ENCODE measurements at regions not wholly inside any gene's neighbourhood (a gene's known extent, or its start where the extent isn't known, plus 50 kb on each side); places are given as distances from the start of the nearest gene placed in this dataset.

DNA sequence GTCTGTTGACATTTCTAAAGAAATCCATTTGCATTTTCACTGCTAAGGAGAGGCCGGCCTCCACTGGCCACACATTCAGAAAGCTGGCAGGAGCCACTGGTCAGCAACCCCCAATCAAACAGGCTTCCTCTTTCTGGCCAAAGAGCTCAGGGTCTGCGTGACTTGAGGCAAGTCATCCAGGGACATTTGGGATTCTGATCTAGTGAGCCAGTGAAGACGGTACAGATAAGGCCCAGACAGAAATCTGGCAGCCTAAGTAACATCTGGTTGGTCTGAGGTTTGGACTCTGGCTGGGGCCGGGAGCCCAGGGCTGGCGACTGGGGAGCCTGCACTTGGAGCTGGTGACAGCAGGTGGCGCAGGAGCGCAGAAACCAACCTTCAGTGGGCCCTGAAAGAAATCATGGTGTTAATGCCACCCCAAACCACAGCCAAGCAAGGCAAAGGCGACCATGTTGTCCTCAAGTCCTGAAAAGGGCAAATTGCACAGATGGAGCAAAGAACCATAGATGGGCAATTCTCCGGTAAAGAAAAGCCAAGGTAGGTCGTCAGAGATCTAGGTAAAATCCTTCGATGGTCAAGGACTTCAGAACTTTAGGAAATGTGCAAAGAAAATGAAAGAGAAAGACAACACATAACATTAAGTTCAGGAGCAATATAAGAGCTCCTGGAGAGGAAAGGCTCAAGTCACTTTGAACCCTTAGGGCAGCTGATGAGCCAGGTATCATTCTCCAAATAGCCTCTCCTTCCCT lies 99.4 kb upstream of the BLID start:
- peaks cover 8 to 25% (median 16%) of the 10 kb centered on the region in 3 donors for H3K27me3 Mint-ChIP-seq
- H3K36me3 Mint-ChIP-seq = no peaks in the 10 kb centered on the region
- no peak overlapping the region for H3K27ac Mint-ChIP-seq
- ATAC-seq (ENCODE audit: low read depth in 2 of 2) (no peak), DNase-seq (no peak)
- H3K4me3 Mint-ChIP-seq = no peak overlapping the region
- H3K4me1 Mint-ChIP-seq = no peaks in the 10 kb centered on the region
- peaks cover 0 to 2% (median 0%) of the 10 kb centered on the region in 7 donors for H3K9me3 Mint-ChIP-seq

DNA sequence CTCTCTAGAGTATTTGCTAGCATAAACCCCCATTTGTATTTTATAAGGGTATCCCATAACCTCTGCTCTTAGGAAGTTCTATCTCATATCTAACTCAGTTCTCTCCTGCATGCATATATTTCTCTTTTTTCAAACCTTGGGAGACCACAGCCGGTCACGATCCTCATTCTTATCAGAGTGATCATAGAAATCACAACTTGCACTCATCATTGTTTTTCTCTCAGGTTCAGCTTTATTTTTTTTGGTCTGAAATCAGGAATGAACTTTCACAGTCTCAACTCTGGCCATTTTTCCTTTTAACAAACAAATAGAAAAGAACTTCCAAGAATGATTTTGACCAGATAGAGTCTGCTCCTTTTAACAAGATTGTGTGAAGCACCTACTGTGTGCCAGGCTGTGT lies 98.6 kb upstream of the BLID start:
- Mint-ChIP-seq H3K27ac (no peak overlapping the region), H3K4me3 (no peak overlapping the region), H3K9me3 (peaks cover 0 to 4% (median 0%) of the 10 kb centered on the region in 7 donors), H3K27me3 (peaks cover 12 to 32% (median 16%) of the 10 kb centered on the region in 3 donors), H3K4me1 (no peaks in the 10 kb centered on the region), H3K36me3 (no peaks in the 10 kb centered on the region)
- ATAC-seq (ENCODE audit: low read depth in 2 of 2) (no peak), DNase-seq (no peak)

- H3K27me3 Mint-ChIP-seq = peaks cover 12 to 30% (median 15%) of the 10 kb centered on the region in 3 donors
- peaks cover 0 to 4% (median 0%) of the 10 kb centered on the region in 7 donors for H3K9me3 Mint-ChIP-seq
- H3K4me3 Mint-ChIP-seq = no peak overlapping the region
- no peaks in the 10 kb centered on the region for H3K36me3 Mint-ChIP-seq
- H3K4me1 Mint-ChIP-seq = no peaks in the 10 kb centered on the region
- DNase-seq (no peak), ATAC-seq (ENCODE audit: low read depth in 2 of 2) (no peak)
- no peak overlapping the region for H3K27ac Mint-ChIP-seq
These were observed 98.1 kb upstream of the BLID start for GRCh38 chr11:122214080-122214479.

DNA sequence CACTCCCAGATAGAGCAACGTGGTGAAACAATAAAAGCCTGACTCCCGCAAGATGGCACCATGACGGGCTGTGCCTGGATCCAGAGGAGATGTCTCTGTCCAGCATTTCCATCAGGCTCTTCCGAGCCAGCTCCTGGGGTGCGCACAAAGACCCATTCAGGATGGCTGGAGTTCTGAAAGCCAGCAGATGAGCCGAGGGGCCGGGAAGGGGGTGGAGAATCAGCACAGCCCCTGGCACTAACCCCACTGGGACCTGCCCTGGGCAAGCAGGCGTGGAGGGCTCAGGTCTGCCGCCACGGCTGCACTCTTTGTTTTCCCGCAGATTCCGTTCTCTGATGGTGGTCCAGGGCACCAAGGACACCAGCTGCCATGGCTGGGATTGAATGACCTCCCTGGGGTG lies 97.2 kb upstream of the BLID start:
- Mint-ChIP-seq H3K9me3 (peaks cover 0 to 4% (median 0%) of the 10 kb centered on the region in 7 donors), H3K27ac (no peak overlapping the region), H3K27me3 (peaks cover 11 to 26% (median 21%) of the 10 kb centered on the region in 3 donors), H3K4me1 (no peaks in the 10 kb centered on the region), H3K36me3 (no peaks in the 10 kb centered on the region), H3K4me3 (no peak overlapping the region)
- no peak for ATAC-seq (ENCODE audit: low read depth in 2 of 2)
- DNase-seq = no peak

GRCh38 chr11:122210367-122210997 lies 94.5 kb upstream of the BLID start:
- Mint-ChIP-seq H3K27ac (no peak overlapping the region), H3K4me3 (no peak overlapping the region), H3K9me3 (peaks cover 0 to 4% (median 0%) of the 10 kb centered on the region in 7 donors)

DNA sequence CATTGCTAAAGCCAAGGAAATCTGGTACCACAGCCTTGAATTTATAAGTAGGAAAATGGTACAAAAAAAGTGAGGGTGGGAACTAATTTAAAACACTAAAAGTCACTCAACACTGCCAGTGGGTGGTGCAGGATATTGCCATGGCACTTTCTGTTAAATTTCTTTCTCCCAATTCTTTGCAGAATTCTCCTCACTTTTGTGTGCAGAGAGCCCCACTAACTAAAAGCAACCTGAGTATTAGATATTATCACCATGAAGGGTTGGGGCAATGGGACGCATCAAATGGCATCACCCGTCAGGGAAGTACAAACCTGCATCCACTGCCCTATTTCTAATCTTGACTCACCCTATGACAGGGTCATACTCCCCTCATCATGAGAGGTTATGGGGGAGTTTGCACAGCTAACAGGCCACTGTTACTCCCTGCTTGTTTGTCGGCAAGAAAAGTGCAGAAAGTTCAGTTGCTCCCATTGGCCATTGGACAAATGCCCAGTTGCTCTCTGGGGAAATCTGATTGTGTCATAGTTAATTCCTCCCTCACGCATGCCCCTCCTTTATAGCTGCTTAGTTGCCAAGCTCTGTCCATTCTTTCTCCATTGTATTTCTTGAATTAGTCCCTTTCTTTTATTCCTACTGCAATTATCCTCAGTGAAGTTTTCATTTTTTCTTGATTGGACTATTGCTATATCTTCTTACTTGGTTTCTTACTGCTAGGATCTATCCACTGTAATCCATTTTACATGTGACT lies 93.8 kb upstream of the BLID start:
- ATAC-seq (ENCODE audit: low read depth in 2 of 2) = no peak
- H3K36me3 Mint-ChIP-seq = no peaks in the 10 kb centered on the region
- no peak overlapping the region for H3K4me3 Mint-ChIP-seq

More at GRCh38 chr11:122210367-122210997, 94.5 kb upstream of the BLID start:
- Mint-ChIP-seq H3K27me3 (peaks cover 21 to 29% (median 23%) of the 10 kb centered on the region in 3 donors), H3K4me1 (no peaks in the 10 kb centered on the region), H3K36me3 (no peaks in the 10 kb centered on the region)
- DNase-seq = no peak
- no peak for ATAC-seq (ENCODE audit: low read depth in 2 of 2)

DNA sequence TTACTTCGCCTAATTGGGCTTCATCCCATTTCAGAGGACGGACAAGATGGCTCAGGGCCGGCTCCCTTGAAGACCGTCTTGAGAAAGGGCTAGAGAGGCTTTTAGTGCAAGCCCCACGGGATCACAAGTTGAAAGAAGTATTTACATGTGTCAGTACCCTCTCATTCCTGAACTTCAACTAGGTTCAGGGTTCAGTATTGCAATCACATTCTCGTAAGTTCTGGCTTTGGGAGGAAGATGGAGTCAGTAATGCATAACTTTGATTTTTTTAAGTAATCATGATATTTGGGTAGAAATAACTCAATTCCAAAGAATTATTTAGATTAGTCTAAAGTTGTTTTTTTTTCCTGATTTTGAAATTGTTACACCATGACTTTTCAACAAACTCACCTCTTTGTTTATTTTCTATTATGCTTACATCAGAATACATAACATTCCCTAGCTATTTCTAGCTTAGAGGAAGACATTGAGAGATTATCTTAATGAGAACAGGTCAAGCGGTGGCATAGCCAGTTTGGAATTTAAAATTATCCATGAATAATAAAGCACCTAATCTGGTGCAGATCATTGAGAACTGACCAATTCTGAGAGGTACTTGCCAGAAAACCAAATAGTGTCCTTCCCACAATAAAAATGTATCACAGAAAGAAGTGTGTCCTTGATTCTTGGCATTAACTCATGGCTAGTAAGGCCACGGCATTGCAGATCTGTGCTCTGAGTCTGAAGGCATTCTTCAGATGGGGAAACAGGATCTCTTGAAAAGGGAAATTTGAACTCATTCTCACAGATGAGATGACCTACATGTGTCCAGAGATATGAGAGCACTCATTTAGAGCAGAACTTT lies 92.1 kb upstream of the BLID start:
- Mint-ChIP-seq H3K27me3 (peaks cover 32 to 50% (median 37%) of the 10 kb centered on the region in 3 donors), H3K27ac (no peak overlapping the region), H3K4me1 (no peaks in the 10 kb centered on the region), H3K4me3 (no peak overlapping the region), H3K9me3 (peaks cover 0 to 4% (median 0%) of the 10 kb centered on the region in 7 donors), H3K36me3 (no peaks in the 10 kb centered on the region)
- DNase-seq (no peak), ATAC-seq (ENCODE audit: low read depth in 2 of 2) (no peak)

More for the DNA sequence above, 93.8 kb upstream of the BLID start:
- H3K27ac Mint-ChIP-seq = no peak overlapping the region
- no peak for DNase-seq
- H3K9me3 Mint-ChIP-seq = peaks cover 0 to 4% (median 0%) of the 10 kb centered on the region in 7 donors
- peaks cover 27 to 33% (median 27%) of the 10 kb centered on the region in 3 donors for H3K27me3 Mint-ChIP-seq
- H3K4me1 Mint-ChIP-seq = no peaks in the 10 kb centered on the region

- Mint-ChIP-seq H3K4me3 (no peak overlapping the region), H3K36me3 (no peaks in the 10 kb centered on the region), H3K9me3 (peaks cover 0 to 4% (median 0%) of the 10 kb centered on the region in 7 donors), H3K27ac (no peak overlapping the region), H3K4me1 (no peaks in the 10 kb centered on the region), H3K27me3 (peaks cover 37 to 56% (median 44%) of the 10 kb centered on the region in 3 donors)
- ATAC-seq (ENCODE audit: low read depth in 2 of 2) (no peak), DNase-seq (no peak)
These were observed 91.5 kb upstream of the BLID start for GRCh38 chr11:122207505-122207904.

DNA sequence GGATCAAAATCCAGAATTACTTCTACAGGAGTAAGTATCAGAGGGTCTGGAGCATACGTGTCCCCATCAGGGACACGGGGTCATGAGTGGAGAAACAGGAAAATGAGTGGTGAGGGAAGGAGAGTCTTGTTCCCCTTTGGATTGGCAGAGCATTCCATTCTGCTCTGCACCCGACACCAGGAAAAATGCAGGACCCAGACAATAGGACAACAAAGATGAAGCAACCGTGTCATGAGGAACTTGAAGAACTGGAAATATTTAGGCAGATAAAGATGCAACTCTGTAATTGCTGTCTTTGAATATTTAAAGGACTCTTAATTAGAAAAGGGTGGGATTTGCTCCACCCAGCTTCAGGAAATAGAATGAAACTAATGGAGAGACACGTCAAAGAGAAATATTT lies 89.0 kb upstream of the BLID start:
- H3K36me3 Mint-ChIP-seq = no peaks in the 10 kb centered on the region
- H3K9me3 Mint-ChIP-seq = peaks cover 0 to 1% (median 0%) of the 10 kb centered on the region in 7 donors
- H3K27ac Mint-ChIP-seq = no peak overlapping the region
- peaks cover 47 to 57% (median 51%) of the 10 kb centered on the region in 3 donors for H3K27me3 Mint-ChIP-seq
- DNase-seq = no peak
- H3K4me1 Mint-ChIP-seq = no peaks in the 10 kb centered on the region
- H3K4me3 Mint-ChIP-seq = no peak overlapping the region
- no peak for ATAC-seq (ENCODE audit: low read depth in 2 of 2)

DNA sequence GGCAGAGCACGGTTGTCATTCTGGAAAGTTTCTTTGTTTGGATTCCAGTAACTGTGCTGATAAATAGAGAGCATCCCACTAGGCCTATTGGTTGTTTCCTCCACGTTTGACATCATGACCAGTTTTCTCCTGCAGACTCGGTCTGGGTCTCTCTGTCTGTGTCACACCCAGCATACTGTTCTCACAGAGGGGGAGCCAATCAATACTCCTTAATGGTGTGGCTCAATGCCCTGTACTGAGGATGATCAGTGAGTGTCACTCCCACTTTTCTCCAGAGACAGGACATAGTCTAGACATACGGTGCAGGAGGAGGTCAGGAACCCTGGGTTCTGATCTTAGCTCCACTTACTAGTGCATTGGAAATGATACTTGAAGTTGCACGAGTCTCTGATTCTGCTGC lies 88.2 kb upstream of the BLID start:
- no peak for ATAC-seq (ENCODE audit: low read depth in 2 of 2)
- H3K36me3 Mint-ChIP-seq = no peaks in the 10 kb centered on the region
- H3K27me3 Mint-ChIP-seq = peaks cover 46 to 54% (median 51%) of the 10 kb centered on the region in 3 donors
- no peaks in the 10 kb centered on the region for H3K4me1 Mint-ChIP-seq
- no peak overlapping the region for H3K4me3 Mint-ChIP-seq
- DNase-seq = no peak
- no peak overlapping the region for H3K27ac Mint-ChIP-seq
- peaks cover 0 to under 1% (median 0%) of the 10 kb centered on the region in 7 donors for H3K9me3 Mint-ChIP-seq

- H3K36me3 Mint-ChIP-seq = no peaks in the 10 kb centered on the region
- peak overlapping the region in 1 of 6 donors; percentile 26 for H3K27ac Mint-ChIP-seq
- ATAC-seq (ENCODE audit: low read depth in 2 of 2) = peak in 1 of 2 donors; percentile 45
- peak; percentile 14 for DNase-seq
- no peak overlapping the region for H3K4me3 Mint-ChIP-seq
- H3K9me3 Mint-ChIP-seq = peaks cover 0 to 2% (median 0%) of the 10 kb centered on the region in 7 donors
- H3K27me3 Mint-ChIP-seq = peaks cover 41 to 54% (median 51%) of the 10 kb centered on the region in 3 donors
- H3K4me1 Mint-ChIP-seq = no peaks in the 10 kb centered on the region
These were observed 87.0 kb upstream of the BLID start for GRCh38 chr11:122202951-122203456.

DNA sequence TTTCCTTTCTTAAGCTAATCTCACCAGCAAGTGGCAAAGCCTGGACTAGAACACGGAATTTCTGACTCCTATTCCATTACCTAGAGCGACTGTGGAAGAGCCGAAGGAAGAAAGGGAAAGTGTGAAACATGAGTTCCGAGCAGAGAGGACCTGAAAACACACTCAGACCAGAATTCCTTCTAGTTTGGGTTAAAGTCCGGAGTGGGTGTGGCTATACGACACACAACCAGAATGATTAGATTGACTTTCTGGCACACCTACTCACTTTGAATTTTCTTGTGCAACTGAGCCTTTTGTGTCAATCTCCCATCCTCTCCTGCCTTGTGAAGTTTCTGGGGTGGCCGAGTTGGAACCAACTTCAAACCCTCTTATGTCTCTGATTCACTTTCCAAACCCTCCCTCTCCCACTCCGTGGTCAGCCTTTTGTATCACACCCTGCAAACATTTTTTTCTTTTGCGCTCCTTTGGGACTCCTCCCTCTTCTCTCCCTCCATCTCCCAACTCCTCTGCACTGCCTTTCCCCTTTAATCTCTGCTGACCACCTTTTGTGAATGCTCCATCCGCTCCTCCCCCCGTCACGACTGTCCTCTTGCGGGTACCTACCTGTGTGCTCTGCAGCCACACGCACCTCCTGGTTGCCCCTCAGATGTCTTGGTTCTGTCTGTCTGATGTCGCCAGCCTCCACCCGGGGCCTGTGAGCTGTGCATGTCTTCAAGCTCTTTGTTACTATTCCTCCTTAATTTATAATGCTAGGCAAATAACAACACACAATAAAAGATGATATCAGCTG lies 86.3 kb upstream of the BLID start:
- Mint-ChIP-seq H3K27ac (no peak overlapping the region), H3K27me3 (peaks cover 45 to 60% (median 50%) of the 10 kb centered on the region in 3 donors), H3K9me3 (peaks cover 0 to 2% (median 0%) of the 10 kb centered on the region in 7 donors), H3K4me1 (no peaks in the 10 kb centered on the region), H3K36me3 (no peaks in the 10 kb centered on the region), H3K4me3 (no peak overlapping the region)
- DNase-seq (no peak), ATAC-seq (ENCODE audit: low read depth in 2 of 2) (no peak)
